SK-N-SH (cell line): ENCODE measurements at regions not wholly inside any gene's neighbourhood (a gene's known extent, or its start where the extent isn't known, plus 50 kb on each side); places are given as distances from the start of the nearest gene placed in this dataset.

ENCODE experiments used
- FOSL2 ChIP-seq: IDR thresholded peaks from 2 replicates; pipeline ENCODE4 v1.4.0; 2012; ENCODE audit warnings: low read depth, mild to moderate bottlenecking, moderate library complexity, borderline replicate concordance
- FOXJ3 ChIP-seq: sonication (generic); formaldehyde crosslinking; IDR thresholded peaks from 2 replicates; pipeline ENCODE4 v1.5.1; 2020; ENCODE audit warnings: mild to moderate bottlenecking, missing genetic modification reagents
- JUND ChIP-seq: IDR thresholded peaks from 2 replicates; pipeline ENCODE4 v1.4.0; 2012
- MAX ChIP-seq: IDR thresholded peaks from 2 replicates; pipeline ENCODE4 v1.4.0; 2012; ENCODE audit warnings: low read depth
- MXI1 ChIP-seq: IDR thresholded peaks from 2 replicates; pipeline ENCODE4 v1.6.1; 2012; ENCODE audit warnings: mild to moderate bottlenecking, low read depth, low read length, improper control_type of control experiment
- NRF1 ChIP-seq: IDR thresholded peaks from 2 replicates; pipeline ENCODE4 v1.6.1; 2012; ENCODE audit warnings: low read depth, mild to moderate bottlenecking, low read length
- POLR2AphosphoS5 ChIP-seq: IDR thresholded peaks from 2 replicates; pipeline ENCODE4 v1.6.1; 2012; ENCODE audit warnings: low read depth, low read length
- SMC3 ChIP-seq: IDR thresholded peaks from 2 replicates; pipeline ENCODE4 v1.6.1; 2012; ENCODE audit warnings: low read depth, low read length, improper control_type of control experiment
- YY1 ChIP-seq: IDR thresholded peaks from 2 replicates; pipeline ENCODE4 v1.4.0; 2012; ENCODE audit warnings: low read depth, mild to moderate bottlenecking
- TF ChIP-seq, protein P1 (sequence below): fragments of 200-600 bp; sonication (generic); IDR thresholded peaks from 2 replicates; pipeline ENCODE4 v1.6.1; 2017; ENCODE audit warnings: antibody characterized with exemption, mild to moderate bottlenecking, moderate library complexity

- TF ChIP-seq, protein P1, sequence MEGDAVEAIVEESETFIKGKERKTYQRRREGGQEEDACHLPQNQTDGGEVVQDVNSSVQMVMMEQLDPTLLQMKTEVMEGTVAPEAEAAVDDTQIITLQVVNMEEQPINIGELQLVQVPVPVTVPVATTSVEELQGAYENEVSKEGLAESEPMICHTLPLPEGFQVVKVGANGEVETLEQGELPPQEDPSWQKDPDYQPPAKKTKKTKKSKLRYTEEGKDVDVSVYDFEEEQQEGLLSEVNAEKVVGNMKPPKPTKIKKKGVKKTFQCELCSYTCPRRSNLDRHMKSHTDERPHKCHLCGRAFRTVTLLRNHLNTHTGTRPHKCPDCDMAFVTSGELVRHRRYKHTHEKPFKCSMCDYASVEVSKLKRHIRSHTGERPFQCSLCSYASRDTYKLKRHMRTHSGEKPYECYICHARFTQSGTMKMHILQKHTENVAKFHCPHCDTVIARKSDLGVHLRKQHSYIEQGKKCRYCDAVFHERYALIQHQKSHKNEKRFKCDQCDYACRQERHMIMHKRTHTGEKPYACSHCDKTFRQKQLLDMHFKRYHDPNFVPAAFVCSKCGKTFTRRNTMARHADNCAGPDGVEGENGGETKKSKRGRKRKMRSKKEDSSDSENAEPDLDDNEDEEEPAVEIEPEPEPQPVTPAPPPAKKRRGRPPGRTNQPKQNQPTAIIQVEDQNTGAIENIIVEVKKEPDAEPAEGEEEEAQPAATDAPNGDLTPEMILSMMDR: no peak
- TF ChIP-seq MXI1 (no peak), SMC3 (no peak), YY1 (no peak), FOSL2 (no peak), POLR2AphosphoS5 (no peak), FOXJ3 (CRISPR knock-in tag) (no peak), NRF1 (no peak), MAX (no peak), JUND (no peak)
Measured at GRCh38 chr15:97783240-97783639, 177.3 kb upstream of the ARRDC4 start.
